Coronary artery (tissue), 2 donors: ENCODE measurements at regions not wholly inside any gene's neighbourhood (a gene's known extent, or its start where the extent isn't known, plus 50 kb on each side); places are given as distances from the start of the nearest gene placed in this dataset.

Source experiments
- DNase-seq: peaks from one replicate; pipeline ENCODE4 v3.0.0-alpha.2; 2017; ENCODE audit warnings: low spot score
- H3K27ac ChIP-seq, 2 donors: fragments of 200-600 bp; sonication (generic); one replicate each; pipeline ENCODE4 v1.5.1; 2016 to 2019
- H3K4me3 ChIP-seq: fragments of 200-600 bp; sonication (generic); 2 replicates; pipeline ENCODE4 v1.5.1; 2016; ENCODE audit warnings: mild to moderate bottlenecking, moderate library complexity
- CTCF ChIP-seq: fragments of 200-600 bp; sonication (generic); IDR thresholded peaks from one replicate; pipeline ENCODE4 v1.5.1; 2019; ENCODE audit warnings: antibody characterized with exemption

- no peak for DNase-seq
- Histone ChIP-seq H3K4me3 (no peak overlapping the region), H3K27ac (no peak overlapping the region)
- no peak for TF ChIP-seq CTCF
Observed at GRCh38 chr1:88194542-88194941, 489.5 kb upstream of the PKN2 start.

GRCh38 chr1:88200545-88200944, 483.5 kb upstream of the PKN2 start:
- TF ChIP-seq CTCF, result no peak
- no peak for DNase-seq
- no peak overlapping the region for H3K4me3 ChIP-seq
- no peak overlapping the region for H3K27ac ChIP-seq

- DNase-seq, result no peak
- Histone ChIP-seq H3K27ac (no peak overlapping the region), H3K4me3 (no peak overlapping the region)
- TF ChIP-seq CTCF, result no peak
Observed at GRCh38 chr1:88204111-88204510, 480.0 kb upstream of the PKN2 start.

GRCh38 chr1:88204612-88205167, 479.4 kb upstream of the PKN2 start:
- H3K27ac ChIP-seq, result no peak overlapping the region
- no peak for TF ChIP-seq CTCF
- no peak overlapping the region for H3K4me3 ChIP-seq

GRCh38 chr1:88208389-88208788, 475.7 kb upstream of the PKN2 start:
- no peak for DNase-seq
- Histone ChIP-seq H3K27ac (no peak overlapping the region), H3K4me3 (no peak overlapping the region)
- no peak for TF ChIP-seq CTCF

More at GRCh38 chr1:88204612-88205167, 479.4 kb upstream of the PKN2 start:
- DNase-seq, result no peak

GRCh38 chr1:88210103-88210787, 473.8 kb upstream of the PKN2 start:
- no peak overlapping the region for H3K27ac ChIP-seq
- TF ChIP-seq CTCF, result no peak
- H3K4me3 ChIP-seq, result no peak overlapping the region
- DNase-seq, result no peak

GRCh38 chr1:88216441-88216840, 467.6 kb upstream of the PKN2 start:
- no peak overlapping the region for H3K4me3 ChIP-seq
- no peak overlapping the region for H3K27ac ChIP-seq
- TF ChIP-seq CTCF, result no peak
- no peak for DNase-seq
